Smooth muscle cell (in vitro differentiated cells): ENCODE measurements at regions not wholly inside any gene's neighbourhood (a gene's known extent, or its start where the extent isn't known, plus 50 kb on each side); places are given as distances from the start of the nearest gene placed in this dataset.

Experiments
- DNase-seq: peaks from one replicate; lab custom pipeline; 2025; ENCODE audit not compliant: unreplicated experiment; lab: John Stamatoyannopoulos, UW
- H2AFZ ChIP-seq: fragments of 200-600 bp; sonication (generic); 2 replicates; pipeline ENCODE4 v1.6.0; 2016; ENCODE audit warnings: antibody characterized with exemption, low read depth, mild to moderate bottlenecking
- H3F3A ChIP-seq: fragments of 200-600 bp; sonication (generic); 2 replicates; pipeline ENCODE4 v1.6.0; 2017; ENCODE audit warnings: antibody characterized with exemption, low read depth
- H3K27ac ChIP-seq: fragments of 200-600 bp; sonication (generic); 2 replicates; pipeline ENCODE4 v1.5.1; 2016; ENCODE audit warnings: low read depth, mild to moderate bottlenecking
- H3K27me3 ChIP-seq: fragments of 200-600 bp; sonication (generic); 2 replicates; pipeline ENCODE4 v1.6.1; 2016; ENCODE audit warnings: low read depth, mild to moderate bottlenecking
- H3K36me3 ChIP-seq: fragments of 200-600 bp; sonication (generic); 2 replicates; pipeline ENCODE4 v1.5.1; 2016; ENCODE audit warnings: low read depth
- H3K4me1 ChIP-seq: fragments of 200-600 bp; sonication (generic); 2 replicates; pipeline ENCODE4 v1.5.1; 2016; ENCODE audit warnings: low read depth
- H3K4me2 ChIP-seq: fragments of 200-600 bp; sonication (generic); 2 replicates; pipeline ENCODE4 v1.6.0; 2016; ENCODE audit warnings: mild to moderate bottlenecking
- H3K4me3 ChIP-seq: fragments of 200-600 bp; sonication (generic); 2 replicates; pipeline ENCODE4 v1.5.1; 2016; ENCODE audit warnings: mild to moderate bottlenecking
- H3K79me2 ChIP-seq: fragments of 200-600 bp; sonication (generic); 2 replicates; pipeline ENCODE4 v1.6.0; 2016; ENCODE audit warnings: low read depth, mild to moderate bottlenecking
- H3K9ac ChIP-seq: fragments of 200-600 bp; sonication (generic); 2 replicates; pipeline ENCODE4 v1.6.0; 2016; ENCODE audit warnings: low read depth
- H3K9me3 ChIP-seq: fragments of 200-600 bp; sonication (generic); replicated peaks from 2 replicates; pipeline ENCODE4 v1.5.1; 2016; ENCODE audit warnings: low read depth
- H4K20me1 ChIP-seq: fragments of 200-600 bp; sonication (generic); 2 replicates; pipeline ENCODE4 v1.6.0; 2016; ENCODE audit warnings: low read depth
- CTCF ChIP-seq: fragments of 200-600 bp; sonication (generic); IDR thresholded peaks from 2 replicates; pipeline ENCODE4 v1.5.1; 2017; ENCODE audit warnings: borderline replicate concordance, mild to moderate bottlenecking, antibody characterized with exemption; ENCODE audit not compliant: insufficient read depth, poor library complexity, severe bottlenecking
- WGBS: methylation state at CpG from one replicate; pipeline ENCODE4 v1.1.7; 2016; ENCODE audit warnings: low lambda C conversion rate; 5-methylcytosine and 5-hydroxymethylcytosine counted together

GRCh38 chr6:6981681-6982322 is 126.0 kb upstream of the RREB1 start:
- Histone ChIP-seq H3K4me2 (no peak overlapping the region), H4K20me1 (no peaks in the 10 kb centered on the region), H3F3A (no peaks in the 10 kb centered on the region), H3K27ac (no peak overlapping the region), H2AFZ (no peak overlapping the region), H3K4me1 (no peaks in the 10 kb centered on the region), H3K27me3 (no peaks in the 10 kb centered on the region), H3K4me3 (no peak overlapping the region), H3K9me3 (no peaks in the 10 kb centered on the region), H3K9ac (no peak overlapping the region), H3K79me2 (no peaks in the 10 kb centered on the region), H3K36me3 (no peaks in the 10 kb centered on the region)
- DNase-seq, result no peak
- WGBS, result 90% methylated on average over 4 of the region's 4 CpGs
- no peak for TF ChIP-seq CTCF

- no peaks in the 10 kb centered on the region for H3K36me3 ChIP-seq
- no peaks in the 10 kb centered on the region for H3K9me3 ChIP-seq
- H3K27ac ChIP-seq, result no peak overlapping the region
- no peak overlapping the region for H2AFZ ChIP-seq
- H3K9ac ChIP-seq, result no peak overlapping the region
- no peaks in the 10 kb centered on the region for H3F3A ChIP-seq
- no peaks in the 10 kb centered on the region for H4K20me1 ChIP-seq
- H3K4me2 ChIP-seq, result no peak overlapping the region
- no peaks in the 10 kb centered on the region for H3K79me2 ChIP-seq
- no peak for DNase-seq
- no peak overlapping the region for H3K4me3 ChIP-seq
- H3K4me1 ChIP-seq, result no peaks in the 10 kb centered on the region
- WGBS, result 92% methylated on average over 6 of the region's 6 CpGs
- TF ChIP-seq CTCF, result no peak
- H3K27me3 ChIP-seq, result no peaks in the 10 kb centered on the region
These were observed 125.1 kb upstream of the RREB1 start for GRCh38 chr6:6982663-6983062.

- H2AFZ ChIP-seq, result no peak overlapping the region
- no peaks in the 10 kb centered on the region for H4K20me1 ChIP-seq
- H3K79me2 ChIP-seq, result no peaks in the 10 kb centered on the region
- TF ChIP-seq CTCF, result no peak
- no peaks in the 10 kb centered on the region for H3K9me3 ChIP-seq
- H3K4me3 ChIP-seq, result no peak overlapping the region
- H3F3A ChIP-seq, result no peaks in the 10 kb centered on the region
- H3K27me3 ChIP-seq, result no peaks in the 10 kb centered on the region
- no peak overlapping the region for H3K4me2 ChIP-seq
- 90% methylated on average over 13 of the region's 13 CpGs for WGBS
- DNase-seq, result no peak
- no peaks in the 10 kb centered on the region for H3K36me3 ChIP-seq
- no peak overlapping the region for H3K9ac ChIP-seq
- no peak overlapping the region for H3K27ac ChIP-seq
- no peaks in the 10 kb centered on the region for H3K4me1 ChIP-seq
These were observed 123.0 kb upstream of the RREB1 start for GRCh38 chr6:6984585-6985366.
